ENCODE measurements at regions not wholly inside any gene's neighbourhood (a gene's known extent, or its start where the extent isn't known, plus 50 kb on each side); places are given as distances from the start of the nearest gene placed in this dataset.

GRCh38 chr15:53072077-53072476 lies 281.9 kb upstream of the ONECUT1 start:
- Histone ChIP-seq H3K27me3 (peaks cover 0 to 4% (median 0%) of the 10 kb centered on the region in 9 donors), H3K9me3 (no peaks in the 10 kb centered on the region), H3K36me3 (no peaks in the 10 kb centered on the region), H3K27ac (no peak overlapping the region), H3K4me3 (no peak overlapping the region), H3K4me1 (no peaks in the 10 kb centered on the region)
- ATAC-seq (peak in 2 of 4 donors; percentile 24 to 75), DNase-seq (peak in 1 of 5 donors; percentile 5)
- TF ChIP-seq POLR2A (IDR thresholded peaks at IDR 0.05): no peak
- no peak for TF ChIP-seq CTCF (IDR thresholded peaks at IDR 0.05)
- WGBS, 4 donors: 0 to 3% (median 1%) methylated on average over 3 of the region's 3 CpGs
- intact Hi-C loops (cut with DNase I): loop anchor here in 1 of 10 donors (10.0 kb wide), 1 partner anchor 63 kb away; no protein-coding TSS in a partner anchor

DNA sequence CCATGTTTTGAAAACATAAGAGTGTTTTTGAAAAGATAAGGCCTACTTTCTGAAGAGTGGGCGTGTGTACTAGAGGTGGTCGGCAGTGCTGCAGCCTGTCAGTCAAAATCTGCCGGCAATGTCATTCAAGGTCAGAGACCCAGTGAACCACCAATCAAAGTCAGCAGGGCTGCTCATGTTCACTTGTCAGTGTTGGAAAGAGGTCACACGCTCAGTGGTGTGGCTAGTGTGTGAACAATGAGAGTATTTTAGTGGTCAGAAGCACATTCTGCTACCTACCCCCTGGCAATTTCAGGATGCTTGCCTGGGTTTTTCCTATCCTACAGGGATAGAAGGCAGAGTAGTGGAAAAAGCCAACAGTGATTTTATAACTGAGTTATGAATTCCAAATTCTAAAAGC lies 278.5 kb upstream of the ONECUT1 start:
- H3K36me3 ChIP-seq: no peaks in the 10 kb centered on the region
- intact Hi-C loops (cut with DNase I): no loop called here
- WGBS, 4 donors: 33 to 44% (median 36%) methylated on average over 4 of the region's 4 CpGs

GRCh38 chr15:53059273-53060043 lies 269.3 kb upstream of the ONECUT1 start:
- no peak overlapping the region for H3K27ac ChIP-seq
- ATAC-seq (no peak), DNase-seq (no peak)
- H3K27me3 ChIP-seq: no peaks in the 10 kb centered on the region
- TF ChIP-seq POLR2A (IDR thresholded peaks at IDR 0.05): no peak
- no peak for TF ChIP-seq CTCF (IDR thresholded peaks at IDR 0.05)
- no peaks in the 10 kb centered on the region for H3K36me3 ChIP-seq
- 75 to 81% (median 79%) methylated on average over 10 of the region's 10 CpGs for WGBS, 4 donors
- peaks cover 0 to 6% (median 0%) of the 10 kb centered on the region in 12 donors for H3K9me3 ChIP-seq
- no peak overlapping the region for H3K4me3 ChIP-seq
- H3K4me1 ChIP-seq: no peaks in the 10 kb centered on the region
- intact Hi-C loops (cut with DNase I): no loop called here

More for the DNA sequence above, 278.5 kb upstream of the ONECUT1 start:
- Histone ChIP-seq H3K27me3 (peaks cover 0 to 4% (median 0%) of the 10 kb centered on the region in 9 donors), H3K9me3 (no peaks in the 10 kb centered on the region), H3K27ac (no peak overlapping the region), H3K4me3 (no peak overlapping the region), H3K4me1 (no peaks in the 10 kb centered on the region)
- no peak for TF ChIP-seq CTCF (IDR thresholded peaks at IDR 0.05)
- TF ChIP-seq POLR2A (IDR thresholded peaks at IDR 0.05): no peak
- no peak for ATAC-seq
- DNase-seq: no peak

GRCh38 chr15:53046153-53046790 lies 256.1 kb upstream of the ONECUT1 start:
- Histone ChIP-seq H3K36me3 (no peaks in the 10 kb centered on the region), H3K27me3 (no peaks in the 10 kb centered on the region), H3K4me3 (no peak overlapping the region), H3K27ac (no peak overlapping the region), H3K4me1 (no peaks in the 10 kb centered on the region), H3K9me3 (peaks cover 0 to 37% (median 5%) of the 10 kb centered on the region in 12 donors)
- 54 to 64% (median 63%) methylated on average over 2 of the region's 2 CpGs for WGBS, 4 donors
- ATAC-seq (no peak), DNase-seq (no peak)
- intact Hi-C loops (cut with DNase I): loop anchor here in 1 of 10 donors (10.0 kb wide), 1 partner anchor 91 kb away; no protein-coding TSS in a partner anchor
- no peak for TF ChIP-seq CTCF (IDR thresholded peaks at IDR 0.05)
- TF ChIP-seq POLR2A (IDR thresholded peaks at IDR 0.05): no peak
